ENCODE measurements at regions not wholly inside any gene's neighbourhood (a gene's known extent, or its start where the extent isn't known, plus 50 kb on each side); places are given as distances from the start of the nearest gene placed in this dataset.

DNA sequence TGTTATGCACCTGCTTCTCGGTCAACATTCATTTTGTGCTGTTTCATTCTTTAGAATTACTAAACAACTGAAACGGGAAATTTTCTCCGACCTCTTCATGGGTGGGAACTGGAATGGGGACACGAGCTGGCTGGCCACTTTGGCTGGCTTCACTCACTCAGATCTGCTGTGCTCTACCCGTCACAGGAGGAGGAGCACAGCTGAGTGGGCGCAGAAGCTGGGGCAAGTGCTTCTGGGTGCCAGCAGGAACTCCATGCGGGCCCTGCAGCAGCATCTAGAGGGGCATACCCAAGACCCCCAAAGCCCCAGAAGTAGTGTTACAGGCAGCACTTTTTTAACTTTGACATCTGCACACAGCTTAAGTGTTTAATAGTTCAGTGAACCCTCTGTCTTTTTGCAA is 109.6 kb downstream of the TMEM144 start:
- no peak overlapping the region for H3K27ac ChIP-seq (ENCODE audit: low read depth, low read length)

DNA sequence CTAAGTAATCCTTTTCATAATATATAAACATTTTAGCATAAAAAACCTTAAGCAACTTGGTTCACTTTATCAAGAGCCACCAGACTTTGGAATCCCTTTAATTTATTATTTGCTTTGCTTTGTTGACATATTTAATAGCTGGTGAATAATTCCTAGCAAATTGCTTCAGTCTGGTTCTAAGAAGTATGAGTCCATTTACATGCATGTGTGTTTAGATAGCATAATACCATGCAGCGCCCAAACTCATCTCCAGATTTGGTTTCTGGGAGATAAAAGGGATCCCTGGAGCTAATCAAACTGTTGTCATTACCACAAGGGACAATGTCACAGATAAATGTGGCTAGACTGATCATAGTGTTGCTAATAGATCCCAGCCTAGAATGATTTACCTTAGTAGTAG is 111.8 kb downstream of the TMEM144 start:
- H3K36me3 ChIP-seq (ENCODE audit: control insufficient read depth in 1 of 2, insufficient read depth in 2 of 2, low read length in 2 of 2): no peaks in the 10 kb centered on the region
- H3K79me2 ChIP-seq (ENCODE audit: control insufficient read depth, insufficient read depth, low read length, poor library complexity): no peaks in the 10 kb centered on the region
- H2AK5ac ChIP-seq (ENCODE audit: low read length): no peak overlapping the region
- no peak overlapping the region for H3K18ac ChIP-seq (ENCODE audit: low read length)
- no peak overlapping the region for H2AFZ ChIP-seq (ENCODE audit: insufficient read depth, low read length, poor library complexity)
- peaks cover 2% of the 10 kb centered on the region for H3K9me3 ChIP-seq (ENCODE audit: insufficient read depth, low read depth, low read length)
- H3K9ac ChIP-seq (ENCODE audit: low read length): no peak overlapping the region
- no peak overlapping the region for H4K91ac ChIP-seq (ENCODE audit: low read depth, low read length)
- no peak overlapping the region for H2BK5ac ChIP-seq (ENCODE audit: low read depth, low read length, poor library complexity)
- no peak overlapping the region for H3K4me3 ChIP-seq (ENCODE audit: low read depth, low read length)
- no peak overlapping the region for H2BK120ac ChIP-seq (ENCODE audit: insufficient read depth, low read length, poor library complexity)
- H3K79me1 ChIP-seq (ENCODE audit: low read length): no peaks in the 10 kb centered on the region
- H3K14ac ChIP-seq (ENCODE audit: low read length): no peak overlapping the region
- no peak overlapping the region for H3K27ac ChIP-seq (ENCODE audit: low read depth, low read length)
- H2BK12ac ChIP-seq (ENCODE audit: low read length): no peak overlapping the region
- H3K23ac ChIP-seq (ENCODE audit: low read length): no peak overlapping the region
- WGBS (ENCODE audit: extremely low coverage, insufficient coverage, insufficient read length): no CpG with 5 or more reads among the region's 1 CpG
- H3K27me3 ChIP-seq (ENCODE audit: insufficient read depth, low read length): no peaks in the 10 kb centered on the region
- no peak overlapping the region for H3K4ac ChIP-seq (ENCODE audit: low read depth, low read length)
- no peak overlapping the region for H3K4me2 ChIP-seq (ENCODE audit: low read length)
- H4K8ac ChIP-seq (ENCODE audit: low read depth, low read length): no peak overlapping the region
- DNase-seq: no peak
- no peak overlapping the region for H4K12ac ChIP-seq (ENCODE audit: low read depth, low read length)
- H3K4me1 ChIP-seq (ENCODE audit: control insufficient read depth in 1 of 2, insufficient read depth in 2 of 2, low read length in 2 of 2): no peaks in the 10 kb centered on the region

More for the DNA sequence above, 109.6 kb downstream of the TMEM144 start:
- Histone ChIP-seq H4K8ac (ENCODE audit: low read depth, low read length) (no peak overlapping the region), H3K9ac (ENCODE audit: low read length) (peak overlapping the region; percentile 25), H2BK12ac (ENCODE audit: low read length) (no peak overlapping the region), H3K27me3 (ENCODE audit: insufficient read depth, low read length) (no peaks in the 10 kb centered on the region), H3K4me1 (ENCODE audit: control insufficient read depth in 1 of 2, insufficient read depth in 2 of 2, low read length in 2 of 2) (no peaks in the 10 kb centered on the region), H3K18ac (ENCODE audit: low read length) (no peak overlapping the region), H3K79me2 (ENCODE audit: control insufficient read depth, insufficient read depth, low read length, poor library complexity) (no peaks in the 10 kb centered on the region), H3K4me3 (ENCODE audit: low read depth, low read length) (no peak overlapping the region), H2AFZ (ENCODE audit: insufficient read depth, low read length, poor library complexity) (no peak overlapping the region), H3K14ac (ENCODE audit: low read length) (no peak overlapping the region), H3K4ac (ENCODE audit: low read depth, low read length) (no peak overlapping the region), H3K36me3 (ENCODE audit: control insufficient read depth in 1 of 2, insufficient read depth in 2 of 2, low read length in 2 of 2) (no peaks in the 10 kb centered on the region), H3K9me3 (ENCODE audit: insufficient read depth, low read depth, low read length) (peaks cover 2% of the 10 kb centered on the region), H2BK120ac (ENCODE audit: insufficient read depth, low read length, poor library complexity) (no peak overlapping the region), H2BK5ac (ENCODE audit: low read depth, low read length, poor library complexity) (no peak overlapping the region), H2AK5ac (ENCODE audit: low read length) (no peak overlapping the region), H4K12ac (ENCODE audit: low read depth, low read length) (no peak overlapping the region), H3K23ac (ENCODE audit: low read length) (no peak overlapping the region), H3K79me1 (ENCODE audit: low read length) (no peaks in the 10 kb centered on the region), H3K4me2 (ENCODE audit: low read length) (no peak overlapping the region), H4K91ac (ENCODE audit: low read depth, low read length) (no peak overlapping the region)
- no peak for DNase-seq
- no CpG with 5 or more reads among the region's 7 CpGs for WGBS (ENCODE audit: extremely low coverage, insufficient coverage, insufficient read length)

DNA sequence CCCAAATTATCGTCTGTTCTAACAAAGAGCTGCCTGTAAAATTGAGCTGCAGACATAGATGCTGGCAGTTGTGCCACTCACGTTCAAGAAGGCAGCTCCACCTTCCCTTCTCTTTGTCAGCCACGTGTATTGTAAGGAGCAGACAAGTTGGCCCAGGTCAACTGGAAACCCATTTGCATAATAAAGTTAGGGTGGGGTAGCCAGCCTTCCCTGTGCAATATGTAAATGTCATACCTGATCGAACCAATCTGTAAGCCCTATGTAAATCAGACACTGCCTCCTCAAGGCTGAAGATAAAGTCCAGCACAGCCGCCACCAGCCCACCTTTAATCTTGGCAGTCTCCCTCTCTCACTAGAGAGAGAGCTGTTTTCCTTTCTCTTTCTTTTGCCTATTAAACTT is 117.2 kb downstream of the TMEM144 start:
- Histone ChIP-seq H4K8ac (ENCODE audit: low read depth, low read length) (no peak overlapping the region), H3K4me2 (ENCODE audit: low read length) (no peak overlapping the region), H3K4ac (ENCODE audit: low read depth, low read length) (no peak overlapping the region), H3K4me3 (ENCODE audit: low read depth, low read length) (no peak overlapping the region), H3K27ac (ENCODE audit: low read depth, low read length) (no peak overlapping the region), H3K23ac (ENCODE audit: low read length) (no peak overlapping the region), H3K9ac (ENCODE audit: low read length) (no peak overlapping the region), H2AFZ (ENCODE audit: insufficient read depth, low read length, poor library complexity) (no peak overlapping the region), H3K18ac (ENCODE audit: low read length) (no peak overlapping the region), H2BK5ac (ENCODE audit: low read depth, low read length, poor library complexity) (no peak overlapping the region), H3K79me1 (ENCODE audit: low read length) (no peaks in the 10 kb centered on the region), H4K12ac (ENCODE audit: low read depth, low read length) (no peak overlapping the region), H3K4me1 (ENCODE audit: control insufficient read depth in 1 of 2, insufficient read depth in 2 of 2, low read length in 2 of 2) (no peaks in the 10 kb centered on the region), H2BK12ac (ENCODE audit: low read length) (no peak overlapping the region), H3K36me3 (ENCODE audit: control insufficient read depth in 1 of 2, insufficient read depth in 2 of 2, low read length in 2 of 2) (no peaks in the 10 kb centered on the region), H3K14ac (ENCODE audit: low read length) (no peak overlapping the region), H3K9me3 (ENCODE audit: insufficient read depth, low read depth, low read length) (no peaks in the 10 kb centered on the region), H4K91ac (ENCODE audit: low read depth, low read length) (no peak overlapping the region), H2BK120ac (ENCODE audit: insufficient read depth, low read length, poor library complexity) (no peak overlapping the region), H2AK5ac (ENCODE audit: low read length) (no peak overlapping the region), H3K27me3 (ENCODE audit: insufficient read depth, low read length) (no peaks in the 10 kb centered on the region), H3K79me2 (ENCODE audit: control insufficient read depth, insufficient read depth, low read length, poor library complexity) (no peaks in the 10 kb centered on the region)
- no peak for DNase-seq
- no CpG with 5 or more reads among the region's 5 CpGs for WGBS (ENCODE audit: extremely low coverage, insufficient coverage, insufficient read length)

DNA sequence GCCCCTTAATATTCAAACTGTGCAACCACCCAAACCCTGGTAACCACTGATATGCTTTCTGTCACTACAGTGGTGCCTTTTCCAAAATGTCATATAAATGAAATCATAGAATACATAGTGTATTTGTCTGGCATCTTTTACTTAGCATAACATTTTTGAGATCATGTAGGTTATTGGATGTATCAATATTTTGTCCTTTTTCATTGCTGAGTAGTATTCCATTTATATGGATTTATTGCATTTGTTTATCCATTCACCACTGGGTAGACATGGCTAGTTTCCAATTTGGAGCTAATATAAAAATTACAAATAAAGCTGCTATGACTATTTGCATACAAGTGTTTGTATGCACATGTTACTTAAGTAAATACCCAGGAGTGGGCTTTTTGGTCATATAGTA is 121.6 kb downstream of the TMEM144 start:
- no peak overlapping the region for H3K23ac ChIP-seq (ENCODE audit: low read length)
- H2AK5ac ChIP-seq (ENCODE audit: low read length): no peak overlapping the region
- DNase-seq: no peak
- H3K18ac ChIP-seq (ENCODE audit: low read length): no peak overlapping the region
- no peaks in the 10 kb centered on the region for H3K9me3 ChIP-seq (ENCODE audit: insufficient read depth, low read depth, low read length)
- H3K36me3 ChIP-seq (ENCODE audit: control insufficient read depth in 1 of 2, insufficient read depth in 2 of 2, low read length in 2 of 2): no peaks in the 10 kb centered on the region
- no peak overlapping the region for H3K4me2 ChIP-seq (ENCODE audit: low read length)
- H3K4ac ChIP-seq (ENCODE audit: low read depth, low read length): no peak overlapping the region
- no peaks in the 10 kb centered on the region for H3K79me2 ChIP-seq (ENCODE audit: control insufficient read depth, insufficient read depth, low read length, poor library complexity)
- no peak overlapping the region for H2AFZ ChIP-seq (ENCODE audit: insufficient read depth, low read length, poor library complexity)
- no peak overlapping the region for H4K91ac ChIP-seq (ENCODE audit: low read depth, low read length)
- no peak overlapping the region for H3K9ac ChIP-seq (ENCODE audit: low read length)
- no peaks in the 10 kb centered on the region for H3K27me3 ChIP-seq (ENCODE audit: insufficient read depth, low read length)
- H2BK120ac ChIP-seq (ENCODE audit: insufficient read depth, low read length, poor library complexity): no peak overlapping the region
- no peak overlapping the region for H3K4me3 ChIP-seq (ENCODE audit: low read depth, low read length)
- no peak overlapping the region for H2BK12ac ChIP-seq (ENCODE audit: low read length)
- H3K27ac ChIP-seq (ENCODE audit: low read depth, low read length): no peak overlapping the region
- no peak overlapping the region for H4K12ac ChIP-seq (ENCODE audit: low read depth, low read length)
- no peak overlapping the region for H3K14ac ChIP-seq (ENCODE audit: low read length)
- no peak overlapping the region for H4K8ac ChIP-seq (ENCODE audit: low read depth, low read length)
- H2BK5ac ChIP-seq (ENCODE audit: low read depth, low read length, poor library complexity): no peak overlapping the region
- H3K79me1 ChIP-seq (ENCODE audit: low read length): no peaks in the 10 kb centered on the region
- H3K4me1 ChIP-seq (ENCODE audit: control insufficient read depth in 1 of 2, insufficient read depth in 2 of 2, low read length in 2 of 2): no peaks in the 10 kb centered on the region

Data from trophoblast cell (in vitro differentiated cells and primary cell).